ENCODE measurements at regions not wholly inside any gene's neighbourhood (a gene's known extent, or its start where the extent isn't known, plus 50 kb on each side); places are given as distances from the start of the nearest gene placed in this dataset.

DNA sequence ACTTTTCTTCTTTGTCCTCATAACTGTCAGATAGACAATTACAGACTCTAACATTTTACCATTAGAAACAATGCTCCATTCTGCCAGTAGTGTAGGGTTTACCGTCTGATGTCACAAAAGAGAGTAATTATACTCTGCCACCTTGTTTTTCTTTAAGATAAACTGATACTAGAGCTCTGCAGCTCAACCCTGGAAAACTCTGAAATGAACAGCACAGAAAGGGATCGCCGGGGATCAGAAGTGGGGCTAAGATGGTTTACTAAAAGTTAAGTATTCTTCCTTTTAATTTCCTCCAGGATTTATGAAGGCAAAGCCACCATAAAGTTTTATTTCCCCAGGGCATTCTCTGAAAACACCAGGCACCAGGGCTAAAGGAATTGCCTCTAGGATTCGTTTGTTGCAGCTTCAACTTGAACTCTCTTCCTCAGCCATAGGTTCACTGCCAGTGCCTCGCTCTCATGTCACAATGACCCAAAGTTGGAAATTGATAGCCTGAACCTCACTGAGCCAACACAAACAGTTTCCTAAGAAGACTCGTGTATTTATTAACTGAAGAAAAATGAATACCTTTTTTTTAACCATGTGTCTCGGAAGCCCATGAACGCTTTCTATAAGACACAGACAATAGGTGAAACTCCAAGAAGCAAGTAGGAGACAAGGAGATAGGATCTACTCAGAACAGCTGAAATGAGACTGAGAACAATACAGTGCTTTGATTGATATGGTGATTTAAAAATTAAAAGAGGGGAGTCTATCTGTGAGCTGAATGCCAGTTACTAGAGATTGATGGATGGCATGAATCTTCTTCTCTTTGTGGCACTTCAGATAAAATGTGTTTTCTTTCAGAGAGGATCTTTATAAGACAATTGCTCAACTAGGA is 121.5 kb upstream of the SPATS2L start:
- in situ Hi-C loops (cut with MboI; ENCODE audit: low pct_ligation_motif_present in 1 of 4, low pct_unique_long_range_greater_than_20kb in 1 of 4, low sequenced_read_pairs in 3 of 4): no loop called here
- no peak overlapping the region for H3K27ac ChIP-seq
- 46 to 51% methylated on average over 8 of the region's 8 CpGs for WGBS, 2 donors (ENCODE audit: low coverage in 1 of 2)

GRCh38 chr2:200185628-200186000 is 120.9 kb upstream of the SPATS2L start:
- in situ Hi-C loops (cut with MboI; ENCODE audit: low pct_ligation_motif_present in 1 of 4, low pct_unique_long_range_greater_than_20kb in 1 of 4, low sequenced_read_pairs in 3 of 4): no loop called here
- TF ChIP-seq POLR2A (IDR thresholded peaks at IDR 0.05): no peak
- TF ChIP-seq EP300 (IDR thresholded peaks at IDR 0.05; ENCODE audit: low read depth): no peak
- no peak for TF ChIP-seq POLR2AphosphoS5 (IDR thresholded peaks at IDR 0.05)
- no peak for TF ChIP-seq CTCF (IDR thresholded peaks at IDR 0.05)
- intact Hi-C loops (cut with DNase I; ENCODE audit: low total_unique reads): no loop called here
- Histone ChIP-seq H3K27me3 (no peaks in the 10 kb centered on the region), H3K27ac (no peak overlapping the region), H3K4me3 (no peak overlapping the region), H3K9me3 (no peaks in the 10 kb centered on the region), H3K36me3 (no peaks in the 10 kb centered on the region), H3K4me1 (no peaks in the 10 kb centered on the region)
- WGBS, 2 donors (ENCODE audit: low coverage in 1 of 2): 65 to 76% methylated on average over 5 of the region's 5 CpGs
- no peak for DNase-seq

More for the DNA sequence above, 121.5 kb upstream of the SPATS2L start:
- intact Hi-C loops (cut with DNase I; ENCODE audit: low total_unique reads): no loop called here
- TF ChIP-seq CTCF (IDR thresholded peaks at IDR 0.05): no peak
- no peak for TF ChIP-seq POLR2AphosphoS5 (IDR thresholded peaks at IDR 0.05)
- no peak for TF ChIP-seq EP300 (IDR thresholded peaks at IDR 0.05; ENCODE audit: low read depth)
- no peak for TF ChIP-seq POLR2A (IDR thresholded peaks at IDR 0.05)
- Histone ChIP-seq H3K4me3 (no peak overlapping the region), H3K27me3 (no peaks in the 10 kb centered on the region), H3K36me3 (no peaks in the 10 kb centered on the region), H3K9me3 (no peaks in the 10 kb centered on the region), H3K4me1 (no peaks in the 10 kb centered on the region)
- no peak for DNase-seq

- Histone ChIP-seq H3K9me3 (no peaks in the 10 kb centered on the region), H3K27me3 (no peaks in the 10 kb centered on the region), H3K36me3 (no peaks in the 10 kb centered on the region), H3K4me1 (no peaks in the 10 kb centered on the region), H3K27ac (no peak overlapping the region), H3K4me3 (no peak overlapping the region)
- TF ChIP-seq POLR2A (IDR thresholded peaks at IDR 0.05) (no peak), POLR2AphosphoS5 (IDR thresholded peaks at IDR 0.05) (no peak), EP300 (IDR thresholded peaks at IDR 0.05; ENCODE audit: low read depth) (no peak), CTCF (IDR thresholded peaks at IDR 0.05) (no peak)
- in situ Hi-C loops (cut with MboI; ENCODE audit: low pct_ligation_motif_present in 1 of 4, low pct_unique_long_range_greater_than_20kb in 1 of 4, low sequenced_read_pairs in 3 of 4): no loop called here
- 67 to 93% methylated on average over 1 of the region's 1 CpG for WGBS, 2 donors (ENCODE audit: low coverage in 1 of 2)
- intact Hi-C loops (cut with DNase I; ENCODE audit: low total_unique reads): no loop called here
- no peak for DNase-seq
Measured at GRCh38 chr2:200186002-200186401, 120.5 kb upstream of the SPATS2L start.

DNA sequence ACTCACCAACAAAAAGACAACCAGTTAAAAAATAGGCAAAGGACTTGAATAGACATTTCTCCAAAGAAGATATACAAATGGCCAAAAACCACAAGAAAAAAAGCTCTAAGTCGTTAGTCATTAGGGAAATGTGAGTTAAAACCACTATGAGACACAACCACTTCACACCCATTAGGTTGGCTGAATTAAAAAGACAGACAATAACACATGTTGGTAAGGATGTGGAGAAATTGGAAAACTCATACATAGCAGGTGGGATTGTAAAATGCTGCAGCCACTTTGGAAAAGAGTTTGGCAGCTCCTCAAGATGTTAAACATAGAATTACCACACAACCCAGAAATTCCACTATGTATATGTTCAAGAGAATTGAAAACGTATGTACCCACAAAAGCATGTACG is 117.6 kb upstream of the SPATS2L start:
- TF ChIP-seq POLR2AphosphoS5 (IDR thresholded peaks at IDR 0.05): no peak
- no peak for TF ChIP-seq POLR2A (IDR thresholded peaks at IDR 0.05)
- TF ChIP-seq EP300 (IDR thresholded peaks at IDR 0.05; ENCODE audit: low read depth): no peak
- TF ChIP-seq CTCF (IDR thresholded peaks at IDR 0.05): no peak
- in situ Hi-C loops (cut with MboI; ENCODE audit: low pct_ligation_motif_present in 1 of 4, low pct_unique_long_range_greater_than_20kb in 1 of 4, low sequenced_read_pairs in 3 of 4): no loop called here

More for the DNA sequence above, 117.6 kb upstream of the SPATS2L start:
- Histone ChIP-seq H3K27ac (no peak overlapping the region), H3K4me3 (no peak overlapping the region), H3K9me3 (no peaks in the 10 kb centered on the region), H3K27me3 (no peaks in the 10 kb centered on the region), H3K36me3 (no peaks in the 10 kb centered on the region), H3K4me1 (no peaks in the 10 kb centered on the region)
- intact Hi-C loops (cut with DNase I; ENCODE audit: low total_unique reads): no loop called here
- no peak for DNase-seq
- WGBS, 2 donors (ENCODE audit: low coverage in 1 of 2): 50 to 84% methylated on average over 1 to 3 of the region's 3 CpGs

All from transverse colon (tissue), 4 donors.